GM23338 (cell line): ENCODE measurements at regions not wholly inside any gene's neighbourhood (a gene's known extent, or its start where the extent isn't known, plus 50 kb on each side); places are given as distances from the start of the nearest gene placed in this dataset.

Experiments
- CREB1 ChIP-seq: fragments of 250-450 bp; sonication (Bioruptor Pico); IDR thresholded peaks from 2 replicates; pipeline ENCODE4 v1.5.0; 2020; ENCODE audit warnings: low read depth, mild to moderate bottlenecking, moderate library complexity
- CTCF ChIP-seq, 2 experiments: fragments of 200-600 bp in 1 of 2; sonication (generic) in 1 of 2; conservative IDR thresholded peaks; 2 replicates each; pipeline versions ENCODE4 v1.5.1 to v1.6.1; 2016 to 2017; ENCODE audit warnings: antibody characterized with exemption in 2 of 2, low read depth in 2 of 2, mild to moderate bottlenecking in 2 of 2, moderate library complexity in 1 of 2
- ETS1 ChIP-seq: IDR thresholded peaks from 2 replicates; pipeline ENCODE4 v1.6.1; 2016; ENCODE audit warnings: antibody characterized with exemption
- EZH2 ChIP-seq: fragments of 200-600 bp; sonication (generic); IDR thresholded peaks from one replicate; pipeline ENCODE4 v1.8.0; 2017; ENCODE audit warnings: antibody characterized with exemption, mild to moderate bottlenecking, low read depth; ENCODE audit not compliant: unreplicated experiment
- EZH2phosphoT487 ChIP-seq: fragments of 200-600 bp; sonication (generic); IDR thresholded peaks from one replicate; pipeline ENCODE4 v1.8.1; 2018; ENCODE audit warnings: antibody characterized with exemption; ENCODE audit not compliant: unreplicated experiment
- JUNB ChIP-seq: IDR thresholded peaks from one replicate; pipeline ENCODE4 v1.6.1; 2016; ENCODE audit warnings: antibody characterized with exemption; ENCODE audit not compliant: unreplicated experiment
- NANOG ChIP-seq: IDR thresholded peaks from 2 replicates; pipeline ENCODE4 v1.6.1; 2016; ENCODE audit warnings: antibody characterized with exemption, borderline replicate concordance
- POLR2AphosphoS5 ChIP-seq: IDR thresholded peaks from 2 replicates; pipeline ENCODE4 v1.6.1; 2016; ENCODE audit warnings: antibody characterized with exemption, low read depth
- REST ChIP-seq: IDR thresholded peaks from one replicate; pipeline ENCODE4 v1.6.1; 2018; ENCODE audit warnings: antibody characterized with exemption; ENCODE audit not compliant: unreplicated experiment
- STAT1 ChIP-seq: IDR thresholded peaks from one replicate; pipeline ENCODE4 v1.6.1; 2016; ENCODE audit warnings: antibody characterized with exemption; ENCODE audit not compliant: unreplicated experiment
- ZNF331 ChIP-seq: fragments of 250-450 bp; sonication (Bioruptor Pico); IDR thresholded peaks from 2 replicates; pipeline ENCODE4 v1.5.0; 2020; ENCODE audit warnings: low read depth, mild to moderate bottlenecking, moderate library complexity
- ZNF462 ChIP-seq: fragments of 250-450 bp; sonication (Bioruptor Pico); IDR thresholded peaks from 2 replicates; pipeline ENCODE4 v1.5.0; 2020; ENCODE audit warnings: mild to moderate bottlenecking, moderate library complexity

- no peak for TF ChIP-seq REST
- no peak for TF ChIP-seq CTCF (conservative IDR thresholded peaks at IDR 0.05; ENCODE audit: low read depth in 2 of 2)
- TF ChIP-seq POLR2AphosphoS5 = no peak
- TF ChIP-seq EZH2 = no peak
- TF ChIP-seq EZH2phosphoT487 = no peak
- no peak for TF ChIP-seq ETS1
- no peak for TF ChIP-seq CREB1
- TF ChIP-seq STAT1 = no peak
- TF ChIP-seq ZNF462 (CRISPR knock-in tag) = no peak
- TF ChIP-seq NANOG = no peak
- TF ChIP-seq ZNF331 = no peak
- no peak for TF ChIP-seq JUNB
These were observed 257.7 kb upstream of the UBE2E3 start for GRCh38 chr2:180722551-180723239.
